Type B pancreatic cell (in vitro differentiated cells): ENCODE measurements at regions not wholly inside any gene's neighbourhood (a gene's known extent, or its start where the extent isn't known, plus 50 kb on each side); places are given as distances from the start of the nearest gene placed in this dataset.

Experiments used
- DNase-seq: peaks from one replicate; pipeline ENCODE4 v3.0.0; 2021; ENCODE audit warnings: mixed read lengths; ENCODE audit not compliant: unreplicated experiment; ENCODE audit errors: extremely low spot score
- H3K27ac Mint-ChIP-seq: 2 replicates; pipeline ENCODE4 v1.8.0; 2021; ENCODE audit warnings: mild to moderate bottlenecking, mixed read lengths
- H3K27me3 Mint-ChIP-seq: 2 replicates; pipeline ENCODE4 v1.8.0; 2021; ENCODE audit warnings: mixed read lengths
- H3K36me3 Mint-ChIP-seq: 2 replicates; pipeline ENCODE4 v1.8.0; 2021; ENCODE audit warnings: mixed read lengths
- H3K4me1 Mint-ChIP-seq: one replicate; pipeline ENCODE4 v1.8.0; 2021; ENCODE audit warnings: mixed read lengths; ENCODE audit not compliant: unreplicated experiment
- H3K4me3 Mint-ChIP-seq: 2 replicates; pipeline ENCODE4 v1.8.0; 2021; ENCODE audit warnings: mild to moderate bottlenecking, mixed read lengths
- H3K9me3 Mint-ChIP-seq: 2 replicates; pipeline ENCODE4 v1.8.0; 2021; ENCODE audit warnings: mixed read lengths
- TF ChIP-seq, protein P1 (sequence below): fragments of 200-600 bp; sonication (generic); conservative IDR thresholded peaks from 2 replicates; pipeline ENCODE4 v1.5.0; 2021; ENCODE audit warnings: antibody characterized with exemption, mild to moderate bottlenecking

DNA sequence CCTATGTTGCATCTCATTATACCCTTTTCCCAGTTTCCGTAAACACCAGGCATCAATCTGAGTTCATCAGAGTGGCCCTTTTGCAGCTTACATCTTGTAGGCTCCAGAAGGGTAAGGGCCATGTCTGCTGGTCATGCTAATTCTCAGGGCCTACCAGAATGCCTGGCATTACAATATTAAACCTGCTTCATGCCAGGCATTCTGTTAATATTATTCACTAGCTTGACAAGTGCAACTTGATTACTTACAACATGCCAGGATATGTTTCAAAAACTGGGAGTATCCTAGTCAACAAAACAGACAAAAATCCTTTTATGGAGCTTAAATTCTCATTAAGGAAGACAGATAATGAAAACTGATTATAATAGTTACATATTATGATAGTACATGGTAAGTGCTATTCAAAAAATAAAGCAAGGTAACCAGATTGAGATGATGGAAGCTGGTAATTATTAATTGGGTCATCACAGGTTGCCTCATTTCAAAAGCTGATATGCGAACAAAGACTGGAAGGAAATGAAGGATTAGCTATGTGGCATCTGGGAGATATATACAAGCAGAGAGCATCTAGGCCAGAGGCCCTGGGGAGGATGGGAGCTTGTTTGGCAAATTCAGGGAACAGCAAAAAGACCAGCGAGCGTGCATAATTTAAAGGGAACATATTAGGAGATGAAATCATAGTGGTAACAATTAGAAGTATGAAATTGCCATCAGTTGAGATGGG is 406.3 kb downstream of the DMRT2 start:
- DNase-seq: no peak
- no peak overlapping the region for H3K27ac Mint-ChIP-seq
- H3K4me3 Mint-ChIP-seq: no peak overlapping the region
- H3K9me3 Mint-ChIP-seq: peaks cover 5% of the 10 kb centered on the region
- peaks cover 31% of the 10 kb centered on the region for H3K4me1 Mint-ChIP-seq
- no peaks in the 10 kb centered on the region for H3K36me3 Mint-ChIP-seq
- H3K27me3 Mint-ChIP-seq: no peaks in the 10 kb centered on the region
- TF ChIP-seq, protein P1, sequence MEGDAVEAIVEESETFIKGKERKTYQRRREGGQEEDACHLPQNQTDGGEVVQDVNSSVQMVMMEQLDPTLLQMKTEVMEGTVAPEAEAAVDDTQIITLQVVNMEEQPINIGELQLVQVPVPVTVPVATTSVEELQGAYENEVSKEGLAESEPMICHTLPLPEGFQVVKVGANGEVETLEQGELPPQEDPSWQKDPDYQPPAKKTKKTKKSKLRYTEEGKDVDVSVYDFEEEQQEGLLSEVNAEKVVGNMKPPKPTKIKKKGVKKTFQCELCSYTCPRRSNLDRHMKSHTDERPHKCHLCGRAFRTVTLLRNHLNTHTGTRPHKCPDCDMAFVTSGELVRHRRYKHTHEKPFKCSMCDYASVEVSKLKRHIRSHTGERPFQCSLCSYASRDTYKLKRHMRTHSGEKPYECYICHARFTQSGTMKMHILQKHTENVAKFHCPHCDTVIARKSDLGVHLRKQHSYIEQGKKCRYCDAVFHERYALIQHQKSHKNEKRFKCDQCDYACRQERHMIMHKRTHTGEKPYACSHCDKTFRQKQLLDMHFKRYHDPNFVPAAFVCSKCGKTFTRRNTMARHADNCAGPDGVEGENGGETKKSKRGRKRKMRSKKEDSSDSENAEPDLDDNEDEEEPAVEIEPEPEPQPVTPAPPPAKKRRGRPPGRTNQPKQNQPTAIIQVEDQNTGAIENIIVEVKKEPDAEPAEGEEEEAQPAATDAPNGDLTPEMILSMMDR: no peak

GRCh38 chr9:1457460-1457859 is 407.3 kb downstream of the DMRT2 start:
- H3K4me1 Mint-ChIP-seq: peaks cover 40% of the 10 kb centered on the region
- H3K9me3 Mint-ChIP-seq: peaks cover 5% of the 10 kb centered on the region
- H3K36me3 Mint-ChIP-seq: no peaks in the 10 kb centered on the region
- TF ChIP-seq, protein P1: no peak
- no peak overlapping the region for H3K4me3 Mint-ChIP-seq
- H3K27me3 Mint-ChIP-seq: no peaks in the 10 kb centered on the region
- no peak overlapping the region for H3K27ac Mint-ChIP-seq
- no peak for DNase-seq

DNA sequence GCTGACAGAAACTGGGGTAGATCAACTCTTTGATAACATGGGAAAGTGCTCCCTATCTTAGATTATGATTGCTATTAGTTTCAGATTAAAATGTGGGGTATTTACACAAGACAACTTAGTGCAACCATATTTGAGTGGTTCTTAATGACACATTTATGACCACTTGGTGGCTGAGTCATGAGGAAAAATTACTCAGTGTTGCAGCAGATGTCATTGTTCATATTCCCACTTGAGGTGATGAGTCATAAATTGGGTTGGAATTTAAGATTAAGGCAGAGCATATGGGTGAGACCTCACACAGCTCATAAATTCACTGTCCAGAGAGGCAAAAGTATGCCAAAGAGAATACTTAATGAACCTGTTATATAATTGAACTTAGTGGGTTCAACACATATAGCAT is 408.3 kb downstream of the DMRT2 start:
- TF ChIP-seq, protein P1: no peak
- DNase-seq: no peak
- H3K4me1 Mint-ChIP-seq: peaks cover 44% of the 10 kb centered on the region
- no peaks in the 10 kb centered on the region for H3K27me3 Mint-ChIP-seq
- H3K4me3 Mint-ChIP-seq: no peak overlapping the region
- H3K36me3 Mint-ChIP-seq: no peaks in the 10 kb centered on the region
- peaks cover 5% of the 10 kb centered on the region for H3K9me3 Mint-ChIP-seq
- no peak overlapping the region for H3K27ac Mint-ChIP-seq

- DNase-seq: no peak
- H3K4me3 Mint-ChIP-seq: no peak overlapping the region
- H3K36me3 Mint-ChIP-seq: no peaks in the 10 kb centered on the region
- H3K4me1 Mint-ChIP-seq: peaks cover 33% of the 10 kb centered on the region
- peak overlapping the region; percentile 39 for H3K27ac Mint-ChIP-seq
- TF ChIP-seq, protein P1: peak; percentile 61
- H3K9me3 Mint-ChIP-seq: peaks cover 5% of the 10 kb centered on the region
- H3K27me3 Mint-ChIP-seq: no peaks in the 10 kb centered on the region
Observed at GRCh38 chr9:1460143-1460769, 410.1 kb downstream of the DMRT2 start.

- H3K4me3 Mint-ChIP-seq: no peak overlapping the region
- peaks cover 5% of the 10 kb centered on the region for H3K9me3 Mint-ChIP-seq
- H3K27me3 Mint-ChIP-seq: no peaks in the 10 kb centered on the region
- TF ChIP-seq, protein P1: no peak
- H3K27ac Mint-ChIP-seq: no peak overlapping the region
- no peak for DNase-seq
- H3K4me1 Mint-ChIP-seq: peaks cover 24% of the 10 kb centered on the region
- H3K36me3 Mint-ChIP-seq: no peaks in the 10 kb centered on the region
Observed at GRCh38 chr9:1461812-1462211, 411.7 kb downstream of the DMRT2 start.
